ENCODE measurements at regions not wholly inside any gene's neighbourhood (a gene's known extent, or its start where the extent isn't known, plus 50 kb on each side); places are given as distances from the start of the nearest gene placed in this dataset.

GRCh38 chr5:106578736-106579135, 1092.0 kb downstream of the EFNA5 start:
- no peak for TF ChIP-seq POLR2AphosphoS5 (IDR thresholded peaks at IDR 0.05; ENCODE audit: insufficient read depth, low read depth, low read length)
- TF ChIP-seq POLR2A (IDR thresholded peaks at IDR 0.05; ENCODE audit: low read depth, low read length), result no peak
- no peak for TF ChIP-seq CTCF (IDR thresholded peaks at IDR 0.05; ENCODE audit: extremely low read depth in 1 of 2, insufficient read depth in 1 of 2, low read depth in 1 of 2, low read length in 2 of 2)

Measured in endothelial cell of umbilical vein (primary cell).